ENCODE measurements at regions not wholly inside any gene's neighbourhood (a gene's known extent, or its start where the extent isn't known, plus 50 kb on each side); places are given as distances from the start of the nearest gene placed in this dataset.

DNA sequence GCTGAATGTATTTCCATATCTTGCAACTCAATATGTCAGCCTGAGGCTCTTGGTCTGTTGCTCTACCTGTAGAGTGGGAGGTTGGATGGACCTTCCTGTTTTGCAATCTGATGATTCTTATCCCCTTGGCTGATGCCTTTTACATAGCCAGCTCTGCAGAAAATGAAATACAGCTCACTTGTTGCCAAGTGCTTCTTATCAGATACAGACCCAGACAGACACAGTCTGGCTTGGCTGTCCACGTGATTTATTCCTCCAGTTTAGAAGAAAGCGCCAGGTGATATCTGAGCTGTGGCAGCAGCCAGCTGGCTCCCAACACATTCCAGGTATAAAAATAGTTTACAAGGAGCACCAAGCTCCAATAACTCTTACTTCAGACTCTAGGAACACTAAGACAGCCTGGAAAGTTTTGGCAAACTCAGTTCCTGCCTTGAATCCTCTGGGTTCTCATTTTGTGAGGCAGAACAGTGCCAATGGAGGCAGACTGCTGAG is 479.2 kb upstream of the USP24 start:
- DNase-seq = no peak

DNA sequence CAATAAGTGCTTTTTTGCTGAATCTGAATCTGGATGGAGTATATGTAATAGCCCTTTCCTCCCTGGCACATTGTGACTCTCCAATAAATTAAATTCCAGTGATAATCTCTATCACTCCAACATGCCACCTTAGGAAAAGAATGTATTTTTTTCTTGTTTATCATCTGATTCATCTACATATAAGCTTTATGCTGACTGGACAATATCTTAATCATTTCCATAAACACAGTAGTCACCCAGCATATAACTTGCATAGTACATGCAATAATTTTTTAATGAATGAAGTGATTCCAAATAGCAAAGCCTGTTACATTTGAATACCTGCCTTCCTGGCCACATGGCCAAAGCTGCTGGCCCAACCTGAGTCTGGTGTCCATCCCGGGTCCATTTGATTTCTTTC is 477.6 kb upstream of the USP24 start:
- no peak for DNase-seq

DNA sequence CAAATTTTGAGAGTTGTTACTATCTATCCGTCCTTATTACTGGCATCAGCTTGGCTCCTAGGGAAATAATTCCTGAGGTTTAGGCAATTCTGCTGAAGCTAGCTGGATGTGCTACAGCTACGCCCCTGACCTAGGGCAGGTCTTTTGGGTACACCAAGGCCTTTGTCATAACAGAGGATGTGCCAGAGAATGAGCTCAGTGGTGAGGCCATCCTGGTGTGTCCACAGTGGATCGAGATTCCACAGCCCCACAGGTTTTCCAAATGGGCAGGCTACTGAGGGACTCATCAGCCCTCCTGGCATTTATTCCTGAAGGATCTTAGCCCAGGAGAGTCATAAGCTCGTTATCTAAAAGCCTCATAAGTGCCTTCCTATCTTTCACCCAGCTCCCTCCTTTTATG is 475.2 kb upstream of the USP24 start:
- no peak for DNase-seq

DNA sequence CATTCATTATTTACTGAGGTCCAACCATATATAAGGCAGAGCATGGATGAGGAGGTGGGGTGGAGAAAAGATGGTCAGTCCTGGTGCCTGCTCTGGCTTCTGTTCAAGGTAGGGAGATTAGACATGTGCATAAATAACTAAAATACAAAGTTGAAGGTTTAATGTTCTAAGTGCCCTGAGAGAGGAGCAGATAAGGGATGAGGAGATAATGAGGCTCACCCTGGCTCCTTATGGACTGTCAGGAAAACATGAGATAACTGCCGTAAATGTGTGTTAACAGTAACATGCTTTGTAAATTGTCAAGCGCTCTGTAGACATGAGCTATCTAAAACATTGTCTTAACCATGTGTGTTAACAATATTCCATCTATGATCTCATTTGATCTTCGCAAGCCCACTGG is 474.6 kb upstream of the USP24 start:
- no peak for DNase-seq

DNA sequence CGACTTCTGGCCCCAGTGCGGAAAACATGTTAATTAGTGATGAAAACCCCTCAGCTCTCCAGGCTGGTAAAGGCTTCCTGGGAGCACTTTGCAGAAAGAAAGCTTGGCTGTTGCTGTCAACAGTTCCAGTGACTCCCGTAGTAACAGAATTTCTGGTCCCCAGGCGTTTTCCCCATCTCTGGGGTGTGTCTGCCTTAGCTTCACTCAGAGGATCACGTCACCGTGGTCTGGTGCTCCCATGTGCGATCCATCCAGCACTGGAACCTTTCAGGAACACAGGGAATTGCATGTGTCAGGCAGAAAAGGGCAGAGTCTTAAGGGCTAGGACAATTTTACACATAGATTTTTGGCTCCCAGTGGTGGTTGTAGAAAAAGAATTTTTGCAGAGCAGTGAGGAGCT is 470.4 kb upstream of the USP24 start:
- DNase-seq = no peak

DNA sequence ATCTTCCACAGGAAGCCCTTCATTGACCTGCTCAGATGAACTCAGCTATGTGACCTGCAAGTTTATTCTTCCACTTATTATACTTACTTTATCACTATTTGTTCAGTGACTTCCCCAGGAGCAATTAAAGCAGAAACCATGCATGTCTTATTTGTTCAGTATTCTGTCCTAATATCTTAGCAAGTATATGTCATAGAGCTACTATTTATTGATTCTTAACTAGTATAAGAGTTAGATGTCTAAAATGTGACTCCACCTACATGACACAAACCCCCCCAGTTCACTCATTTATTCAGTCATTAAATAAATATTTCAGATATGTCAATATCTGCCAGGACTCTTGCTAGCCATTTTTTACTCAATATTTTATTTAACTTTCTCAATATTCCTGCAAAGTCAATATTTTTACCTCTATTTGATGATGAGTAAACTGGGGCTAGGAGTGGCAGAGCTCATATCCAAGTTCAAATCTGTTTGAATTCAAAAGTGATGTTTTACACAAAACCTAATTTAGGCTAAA is 469.0 kb upstream of the USP24 start:
- no peak for DNase-seq

DNA sequence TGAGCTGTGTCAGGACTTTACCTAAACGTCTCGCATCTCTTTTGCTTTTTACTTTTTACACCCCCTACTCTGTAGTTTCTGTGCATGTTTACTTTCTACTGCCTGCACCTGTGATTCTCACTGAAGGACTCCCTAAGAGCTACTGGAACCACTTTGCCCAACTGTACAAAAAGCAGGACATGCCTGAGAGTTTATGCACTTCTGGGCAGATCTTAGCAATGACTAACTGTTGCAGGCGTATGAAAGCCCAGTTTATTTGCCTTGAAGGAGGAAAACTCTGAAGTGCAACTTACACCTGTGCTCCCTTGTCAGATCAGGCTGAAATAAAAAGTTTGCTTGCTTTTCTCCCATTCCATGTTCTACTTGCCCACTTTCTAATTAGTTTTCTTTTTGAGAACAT is 467.0 kb upstream of the USP24 start:
- DNase-seq = no peak

DNA sequence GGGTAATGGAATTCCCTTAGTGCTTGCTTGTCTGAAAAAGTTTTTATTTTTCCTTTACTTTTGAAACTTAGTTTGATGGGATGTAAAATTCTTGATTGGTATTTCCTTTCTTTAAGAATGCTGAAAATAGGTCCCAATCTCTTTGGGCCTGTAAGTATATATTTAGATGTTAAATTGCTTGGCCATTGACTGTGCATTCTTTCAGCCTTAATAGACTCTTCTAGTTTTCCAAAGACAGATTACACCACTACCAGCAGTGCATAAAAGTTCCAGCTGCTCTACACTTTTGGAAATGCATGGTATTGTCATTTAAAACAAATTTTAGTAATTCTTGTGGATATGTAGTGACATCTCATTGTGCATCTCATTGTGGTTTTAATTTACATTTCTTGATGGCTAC is 464.8 kb upstream of the USP24 start:
- no peak for DNase-seq

DNA sequence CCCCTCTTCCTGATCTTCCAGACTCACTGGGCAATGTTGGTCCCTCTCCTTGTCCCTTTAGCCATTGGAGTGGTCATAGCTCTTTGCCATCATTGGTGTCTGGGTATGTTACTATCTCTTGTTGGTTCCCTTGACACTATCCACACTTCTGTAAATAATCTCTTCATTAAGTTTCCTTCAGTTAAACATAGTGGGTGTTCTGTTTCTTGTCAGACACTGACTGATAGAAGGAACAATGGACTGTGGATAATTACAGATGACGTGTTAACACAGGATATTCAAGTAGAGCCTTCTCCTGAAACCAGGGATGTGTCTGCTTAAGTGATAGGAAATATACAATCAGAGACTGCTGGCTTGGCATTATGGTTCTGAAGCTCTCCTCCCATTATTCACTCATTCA is 458.3 kb upstream of the USP24 start:
- DNase-seq = no peak

DNA sequence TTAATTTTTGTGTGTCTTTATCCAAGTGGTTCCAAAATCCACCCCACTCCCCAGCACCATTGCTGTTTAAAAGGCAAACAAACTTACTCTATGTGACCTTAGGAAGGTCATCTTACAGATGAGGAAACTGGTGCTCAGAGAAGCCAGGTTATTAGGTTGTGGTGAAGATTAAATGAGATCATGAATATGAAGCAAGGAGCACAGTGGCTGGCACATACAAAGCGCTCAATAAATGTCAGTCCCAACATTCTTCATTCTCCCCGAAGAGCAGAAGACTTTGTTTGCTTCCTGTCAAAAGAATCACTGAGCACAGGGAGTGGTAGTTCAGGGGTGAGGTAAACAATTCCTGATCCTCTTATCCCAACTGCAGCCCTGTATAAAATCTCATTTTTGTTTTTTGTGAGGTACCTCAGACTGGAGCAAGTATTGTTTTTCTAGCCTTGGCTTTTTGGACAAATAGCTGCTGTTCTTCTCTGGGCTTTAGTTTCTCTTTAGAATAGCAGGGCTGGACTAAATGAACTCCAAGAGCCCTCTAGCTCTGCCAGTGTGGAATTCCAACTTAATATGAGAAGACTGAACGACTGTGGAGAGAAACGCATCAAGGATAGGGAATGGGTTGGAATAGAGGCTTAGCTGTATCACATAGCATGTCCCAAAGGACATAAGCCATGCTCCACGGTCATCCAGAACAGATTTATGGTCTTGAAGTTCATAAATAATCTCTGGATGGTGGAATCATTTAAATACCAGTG is 455.3 kb upstream of the USP24 start:
- DNase-seq = no peak

DNA sequence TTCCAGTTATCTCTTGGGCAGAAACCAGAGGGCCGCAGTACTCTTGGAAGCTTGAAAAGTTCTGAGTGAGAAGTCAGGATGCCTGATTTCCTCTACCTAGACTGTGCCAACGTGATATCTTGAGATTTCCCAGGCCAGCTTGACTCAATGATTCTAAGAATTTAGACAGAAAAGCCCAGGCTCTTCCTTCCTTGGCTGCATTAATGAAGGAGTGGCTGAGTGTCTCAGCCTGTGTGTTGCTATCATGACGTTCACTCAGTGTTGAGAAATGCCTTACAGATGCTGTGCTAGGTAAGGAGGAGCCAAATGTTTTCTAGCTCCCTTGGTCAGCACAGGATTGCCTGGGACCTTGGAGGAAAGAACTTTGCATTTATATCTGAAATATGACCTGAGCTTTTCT is 454.1 kb upstream of the USP24 start:
- no peak for DNase-seq

DNA sequence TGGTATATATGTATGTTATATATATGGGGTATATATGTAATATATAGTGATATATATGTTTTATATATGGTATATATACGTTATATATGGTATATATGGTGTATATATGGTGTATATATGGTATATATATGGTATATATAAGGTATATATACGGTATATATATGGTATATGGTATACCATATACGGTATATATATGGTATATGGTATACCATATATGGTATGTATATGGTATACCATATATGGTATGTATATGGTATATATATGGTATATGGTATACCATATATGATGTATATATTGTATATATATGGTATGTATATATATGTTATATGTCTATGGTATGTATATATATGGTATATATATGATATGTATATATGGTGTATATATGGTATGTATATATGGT is 447.7 kb upstream of the USP24 start:
- DNase-seq = no peak

DNA sequence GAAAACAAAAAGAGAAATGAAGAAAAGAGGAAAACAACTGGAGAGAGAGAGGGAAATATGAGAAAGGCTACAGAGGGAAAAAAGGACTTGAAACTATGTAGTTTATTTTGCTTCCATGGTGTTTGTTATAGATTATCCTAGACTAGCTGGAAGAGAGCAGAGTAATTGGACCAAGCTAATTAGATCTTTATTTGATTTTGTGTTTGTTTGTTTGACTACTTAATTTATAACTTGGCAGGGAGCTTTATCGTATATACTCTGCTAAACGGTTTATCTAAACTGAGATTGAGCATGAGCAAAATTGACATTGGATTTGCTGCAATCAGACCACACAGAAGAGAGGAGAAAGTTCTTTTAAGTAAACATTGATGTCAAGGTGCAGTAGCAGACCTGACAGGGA is 443.8 kb upstream of the USP24 start:
- DNase-seq = no peak

DNA sequence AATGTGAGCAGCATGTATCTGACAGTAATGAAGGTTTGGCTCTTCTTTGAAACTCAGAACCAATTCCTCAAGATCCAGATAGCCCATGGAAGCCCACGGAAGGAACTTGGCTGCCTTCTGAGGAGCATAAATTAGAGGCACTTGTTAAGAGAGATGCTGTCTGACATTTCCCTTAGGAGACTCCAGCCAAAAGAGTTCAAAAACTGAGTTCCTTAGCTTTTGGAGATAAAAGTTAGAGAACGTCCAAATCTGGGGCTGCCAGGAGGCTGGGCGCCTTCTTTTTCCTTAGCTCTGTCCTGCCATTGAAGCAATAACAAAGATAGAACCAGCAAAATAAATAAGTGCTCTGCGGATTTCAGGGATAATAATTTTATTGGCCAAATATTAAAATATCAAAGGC is 439.6 kb upstream of the USP24 start:
- DNase-seq = no peak

DNA sequence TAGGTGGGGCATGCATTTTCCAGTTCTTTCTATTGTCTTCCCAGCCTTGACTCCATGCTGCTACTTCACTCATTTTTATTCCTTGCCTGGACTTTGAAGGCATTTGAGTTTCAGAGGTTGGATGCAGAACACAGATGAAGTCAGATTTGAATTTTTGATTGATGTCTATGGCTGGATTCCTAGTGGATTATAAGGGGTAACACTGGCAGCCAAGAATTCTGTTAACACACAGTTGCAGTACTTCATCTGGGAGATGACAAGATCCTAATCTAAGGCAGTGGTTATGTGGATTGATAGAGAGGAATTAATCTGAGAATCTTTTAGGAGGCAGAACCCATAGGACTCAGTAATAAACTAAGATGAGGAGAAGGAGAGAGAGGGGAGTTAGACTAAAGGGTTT is 439.0 kb upstream of the USP24 start:
- DNase-seq = no peak

DNA sequence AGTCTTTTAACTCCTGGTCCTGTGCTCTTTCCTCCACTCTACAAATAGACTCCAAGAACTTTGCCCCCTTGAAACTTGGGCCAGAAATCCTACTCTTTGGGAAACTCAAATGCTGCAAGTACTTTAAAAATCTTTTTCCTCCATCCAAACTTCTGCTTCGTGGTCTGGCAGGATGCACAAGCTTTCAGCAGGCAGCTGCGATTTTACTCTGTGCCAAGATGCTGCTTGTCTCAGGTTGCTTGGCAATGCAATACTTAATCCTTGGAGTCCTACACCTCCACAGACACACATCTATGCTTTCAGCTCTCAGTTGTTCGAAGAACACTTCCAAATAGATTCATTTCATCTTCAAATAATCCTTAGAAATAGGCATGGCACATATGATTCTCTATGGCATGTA is 435.3 kb upstream of the USP24 start:
- no peak for DNase-seq

DNA sequence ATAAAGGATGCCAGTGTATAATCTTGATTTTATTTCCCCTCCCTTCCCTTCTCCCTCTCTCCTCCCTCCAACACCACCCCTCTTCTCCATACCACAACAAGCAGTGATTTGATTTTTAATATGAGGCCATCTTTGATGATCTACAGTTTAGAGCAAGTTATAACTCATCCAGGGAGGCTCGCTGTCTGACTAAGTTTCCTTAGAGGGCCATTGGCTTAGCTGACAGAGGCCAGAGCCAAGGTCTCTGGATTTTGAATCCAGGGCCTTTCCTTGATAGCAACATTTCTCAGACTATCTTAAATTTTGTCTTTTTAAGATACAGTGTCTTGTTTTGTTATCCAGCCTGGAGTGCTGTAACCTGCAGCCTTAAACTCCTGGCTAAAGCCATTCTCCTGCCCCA is 431.0 kb upstream of the USP24 start:
- DNase-seq = no peak

DNA sequence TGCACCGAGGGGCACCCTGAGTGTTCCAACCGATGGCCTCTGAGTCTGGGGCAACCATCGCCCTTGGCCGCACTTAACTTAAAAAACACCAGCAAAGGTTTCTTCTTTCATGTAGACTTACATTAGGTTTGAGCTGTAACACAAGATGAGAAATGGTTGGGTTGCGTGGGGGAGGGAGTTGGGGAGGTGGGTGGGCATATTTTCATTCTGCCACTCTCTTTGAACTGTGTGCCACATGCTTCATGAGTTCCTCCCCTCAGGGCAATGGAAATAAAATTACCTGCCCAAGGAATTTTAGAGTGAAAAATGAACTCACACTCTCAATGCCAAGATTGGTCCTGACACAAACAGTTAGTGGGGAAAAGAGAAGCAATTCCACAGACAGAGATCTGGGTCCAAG is 430.1 kb upstream of the USP24 start:
- no peak for DNase-seq

DNA sequence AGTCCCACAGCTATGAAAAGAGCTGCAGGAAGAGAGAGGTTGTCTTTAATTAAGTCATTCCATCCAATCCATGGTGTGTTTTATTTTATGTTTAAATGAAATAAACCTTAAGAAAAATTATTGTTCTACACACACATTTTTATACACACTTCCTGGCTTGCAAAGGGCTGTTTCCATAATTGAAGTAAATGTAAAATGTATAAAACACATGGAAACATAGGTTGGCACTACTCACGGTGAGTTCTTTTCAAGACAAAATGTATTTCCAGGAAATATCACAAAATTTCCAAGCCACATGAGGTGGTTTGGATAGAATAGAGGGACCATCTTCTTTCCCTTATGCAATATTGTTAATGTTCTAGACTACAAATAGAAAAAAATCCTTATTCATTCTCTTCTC is 426.8 kb upstream of the USP24 start:
- DNase-seq = no peak

DNA sequence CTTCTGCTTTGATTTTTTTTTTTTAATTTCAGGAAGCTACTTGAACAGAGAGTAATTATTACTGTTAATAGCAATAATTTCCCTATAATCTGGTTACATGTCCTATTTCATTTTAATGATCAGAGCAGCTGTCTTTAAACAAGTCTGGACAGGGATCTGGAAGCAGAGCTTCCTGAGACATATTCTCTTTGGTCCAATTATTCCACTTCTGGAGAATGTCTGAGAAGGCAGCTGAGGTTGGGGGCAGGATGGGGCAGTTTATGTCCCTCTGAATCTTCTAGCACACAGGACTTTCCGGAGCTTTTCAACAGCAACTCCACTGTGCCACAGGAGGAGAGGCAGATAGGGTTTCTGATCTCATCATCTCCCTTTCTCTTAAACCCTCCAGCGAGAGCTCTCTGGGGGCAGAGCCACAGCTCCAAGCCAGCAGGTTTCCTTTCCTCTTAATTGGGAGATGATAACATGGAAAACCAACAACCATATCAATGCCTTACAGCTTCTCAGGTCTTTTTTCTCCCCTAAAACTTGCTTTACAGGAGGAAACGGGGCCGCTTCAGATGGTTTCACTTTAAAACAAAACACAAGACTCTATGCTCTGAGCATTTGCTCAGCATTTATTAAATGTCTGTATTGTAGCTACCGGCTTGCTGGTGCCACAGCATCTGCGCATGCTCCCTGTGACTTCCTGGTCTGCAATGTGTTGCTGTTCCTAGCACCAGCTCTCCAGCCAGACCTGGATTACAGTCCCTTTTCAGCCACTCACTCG is 425.7 kb upstream of the USP24 start:
- DNase-seq = peak; percentile 25

DNA sequence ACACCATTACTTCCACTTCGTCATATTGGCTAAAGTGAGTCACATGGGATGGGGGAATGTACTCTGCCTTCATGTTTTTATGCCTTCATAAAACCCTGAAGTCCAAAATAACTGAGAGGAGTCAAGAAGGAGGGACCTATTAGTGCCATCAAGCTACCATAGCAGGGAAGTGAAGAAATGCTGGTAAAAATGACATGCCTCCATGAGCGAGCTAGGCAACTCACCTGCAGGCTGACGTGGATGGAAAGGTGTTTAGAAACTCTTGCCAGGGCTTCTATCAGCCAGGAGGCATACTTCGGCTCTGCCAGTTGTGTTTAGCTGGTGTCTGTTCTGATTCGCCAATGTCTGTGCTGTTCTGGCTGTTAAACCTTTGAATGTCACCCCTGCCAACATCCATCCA is 424.4 kb upstream of the USP24 start:
- DNase-seq = no peak

DNA sequence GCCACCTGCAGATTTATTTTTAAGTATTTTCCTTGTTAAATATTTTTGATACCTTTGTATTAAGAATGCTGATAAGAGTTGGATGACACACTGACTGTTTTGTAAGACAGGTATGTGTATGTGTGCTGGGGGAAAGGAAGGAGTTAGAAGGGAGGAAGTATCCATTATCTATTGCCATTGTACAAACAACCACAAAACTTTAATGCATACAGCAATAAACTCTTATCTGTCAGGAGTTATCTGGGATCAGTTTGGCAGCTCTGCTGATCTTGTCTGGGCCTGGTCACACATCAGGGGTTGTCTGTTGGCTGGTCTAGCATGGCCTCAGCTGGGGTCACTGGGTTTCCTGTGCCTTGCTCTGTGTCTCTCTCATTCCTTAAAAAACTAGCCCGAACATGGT is 423.9 kb upstream of the USP24 start:
- DNase-seq = no peak

DNA sequence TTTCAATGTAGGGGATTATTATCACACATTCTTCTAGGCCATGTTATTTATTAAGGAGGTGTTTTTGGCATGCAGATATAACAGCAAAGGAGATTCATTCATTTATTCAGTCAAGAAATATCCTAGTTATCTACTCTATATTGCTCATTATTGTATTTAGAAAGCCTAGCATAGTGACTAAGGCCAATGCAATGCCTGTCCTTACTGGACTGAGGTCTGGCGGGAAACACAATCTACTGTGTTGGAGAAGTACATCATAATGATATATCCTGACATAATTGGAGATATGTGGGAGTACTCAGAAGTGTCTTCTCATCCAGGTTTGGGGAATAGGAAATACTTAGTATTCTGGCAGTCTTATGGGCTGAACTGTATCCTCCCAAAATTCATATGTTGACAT is 421.5 kb upstream of the USP24 start:
- DNase-seq = no peak

DNA sequence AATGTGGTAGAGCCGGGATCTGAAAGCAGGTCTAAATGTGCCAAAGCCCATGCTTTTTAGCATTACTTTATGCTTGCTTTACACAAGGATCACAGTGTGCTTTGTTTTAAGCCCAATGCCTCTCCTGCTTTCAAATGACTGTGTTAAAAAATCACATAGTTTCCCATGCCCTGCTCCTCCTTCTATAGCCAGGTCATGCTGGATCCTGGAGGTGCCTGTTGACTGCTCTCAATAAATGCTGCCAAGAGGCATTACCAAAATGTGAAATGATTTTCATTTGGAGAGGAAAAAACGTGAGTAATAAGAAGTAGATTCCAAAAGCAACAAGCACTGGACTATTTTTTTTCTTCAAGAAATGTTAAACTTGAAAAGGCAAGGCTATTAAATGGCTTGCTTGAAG is 420.7 kb upstream of the USP24 start:
- DNase-seq = no peak

DNA sequence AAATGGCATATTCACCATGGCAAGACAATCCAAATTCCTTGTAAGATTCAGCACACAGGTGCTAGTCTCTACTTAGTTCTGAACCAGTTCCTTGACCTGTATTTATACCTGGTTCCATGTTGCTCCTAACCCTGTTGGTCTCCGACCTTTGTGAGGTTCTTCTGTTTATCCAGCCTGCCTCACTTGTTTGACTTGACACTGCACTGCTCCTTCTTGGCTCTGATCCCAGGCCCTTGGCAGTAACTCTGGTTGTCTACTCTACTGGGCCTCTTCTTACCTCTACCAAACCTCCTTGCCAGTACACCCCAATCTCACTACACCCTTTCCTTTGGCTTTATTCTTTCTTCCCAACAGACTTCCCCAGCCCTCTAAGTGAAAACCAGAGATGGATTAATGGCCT is 419.4 kb upstream of the USP24 start:
- DNase-seq = no peak
